Lower leg skin (tissue), 4 donors: ENCODE measurements at regions not wholly inside any gene's neighbourhood (a gene's known extent, or its start where the extent isn't known, plus 50 kb on each side); places are given as distances from the start of the nearest gene placed in this dataset.

ENCODE experiments used
- DNase-seq, 2 donors: peaks; one replicate each; pipeline ENCODE4 v3.0.0-alpha.2; 2019; ENCODE audit warnings: low spot score in 2 of 2
- H3K4me3 ChIP-seq: fragments of 200-600 bp; sonication (generic); 2 replicates; pipeline ENCODE4 v1.5.1; 2017; ENCODE audit warnings: mild to moderate bottlenecking, low read depth; ENCODE audit not compliant: poor library complexity, severe bottlenecking
- CTCF ChIP-seq, 3 donors: fragments of 450-650 bp; IDR thresholded peaks; one replicate each; pipeline ENCODE4 v1.5.1; 2016; ENCODE audit warnings: antibody characterized with exemption in 3 of 3, mild to moderate bottlenecking in 3 of 3, moderate library complexity in 2 of 3
- POLR2A ChIP-seq, 2 donors: fragments of 450-650 bp; IDR thresholded peaks; one replicate each; pipeline ENCODE4 v1.6.1; 2016 to 2017; ENCODE audit warnings: antibody characterized with exemption in 2 of 2, mild to moderate bottlenecking in 1 of 2, moderate library complexity in 1 of 2
- WGBS, 2 donors: methylation state at CpG; one replicate each; pipeline ENCODE4 v1.1.5; 2018; 5-methylcytosine and 5-hydroxymethylcytosine counted together
- intact Hi-C: fragments of 100-400 bp; cut with DNase I; formaldehyde crosslinking; loops from one replicate; pipeline ENCODE4 v1.15.0; 2023; ENCODE audit warnings: low total_unique reads

- no peak for DNase-seq
- WGBS, 2 donors: 94 to 95% methylated on average over 5 of the region's 5 CpGs
- no peak for TF ChIP-seq POLR2A (IDR thresholded peaks at IDR 0.05)
- TF ChIP-seq CTCF (IDR thresholded peaks at IDR 0.05): no peak
- no peak overlapping the region for H3K4me3 ChIP-seq
- intact Hi-C loops: no loop called here
Measured at GRCh38 chr12:92326877-92327276, 181.2 kb upstream of the BTG1 start.

GRCh38 chr12:92324849-92325500 lies 179.3 kb upstream of the BTG1 start:
- no peak overlapping the region for H3K4me3 ChIP-seq
- no peak for TF ChIP-seq POLR2A (IDR thresholded peaks at IDR 0.05)
- TF ChIP-seq CTCF (IDR thresholded peaks at IDR 0.05): no peak
- WGBS, 2 donors: 90 to 94% methylated on average over 3 of the region's 3 CpGs
- intact Hi-C loops: no loop called here
- no peak for DNase-seq

- no peak for TF ChIP-seq CTCF (IDR thresholded peaks at IDR 0.05)
- TF ChIP-seq POLR2A (IDR thresholded peaks at IDR 0.05): no peak
- intact Hi-C loops: no loop called here
- no peak overlapping the region for H3K4me3 ChIP-seq
- WGBS, 2 donors: 73 to 87% methylated on average over 2 of the region's 2 CpGs
- no peak for DNase-seq
Measured at GRCh38 chr12:92312463-92312964, 166.9 kb upstream of the BTG1 start.

- DNase-seq: no peak
- intact Hi-C loops: no loop called here
- WGBS, 2 donors: 48 to 49% methylated on average over 5 of the region's 5 CpGs
Measured at GRCh38 chr12:92304371-92305055, 158.9 kb upstream of the BTG1 start.

GRCh38 chr12:92302041-92302829 lies 156.6 kb upstream of the BTG1 start:
- no peak overlapping the region for H3K4me3 ChIP-seq
- WGBS, 2 donors: 95 to 96% methylated on average over 4 of the region's 4 CpGs
- DNase-seq: no peak
- TF ChIP-seq CTCF (IDR thresholded peaks at IDR 0.05): no peak
- TF ChIP-seq POLR2A (IDR thresholded peaks at IDR 0.05): no peak
- intact Hi-C loops: no loop called here

More at GRCh38 chr12:92304371-92305055, 158.9 kb upstream of the BTG1 start:
- TF ChIP-seq POLR2A (IDR thresholded peaks at IDR 0.05) (no peak), CTCF (IDR thresholded peaks at IDR 0.05) (no peak)
- no peak overlapping the region for H3K4me3 ChIP-seq
